ENCODE measurements at regions not wholly inside any gene's neighbourhood (a gene's known extent, or its start where the extent isn't known, plus 50 kb on each side); places are given as distances from the start of the nearest gene placed in this dataset.

- WGBS = 97% methylated on average over 2 of the region's 2 CpGs
Measured at GRCh38 chr2:604854-605524, 72.2 kb downstream of the TMEM18 start.

GRCh38 chr2:604385-604784 lies 72.8 kb downstream of the TMEM18 start:
- no peaks in the 10 kb centered on the region for H3K9me3 ChIP-seq (ENCODE audit: control insufficient read depth in 2 of 2, insufficient read depth in 1 of 2, low read length in 1 of 2)
- no peaks in the 10 kb centered on the region for H3K36me3 ChIP-seq (ENCODE audit: control insufficient read depth in 2 of 2, insufficient read depth in 2 of 2, low read length in 1 of 2)
- WGBS = 92% methylated on average over 9 of the region's 9 CpGs
- no peaks in the 10 kb centered on the region for H3K27me3 ChIP-seq (ENCODE audit: control insufficient read depth in 2 of 2, insufficient read depth in 1 of 2, low read length in 1 of 2)
- H3K4me1 ChIP-seq (ENCODE audit: control insufficient read depth in 2 of 2, insufficient read depth in 2 of 2, low read length in 2 of 2) = no peaks in the 10 kb centered on the region
- no peak for DNase-seq (ENCODE audit: low read depth in 6 of 9, low spot score in 9 of 9)
- no peak overlapping the region for H3K27ac ChIP-seq (ENCODE audit: low read depth in 1 of 2, low read length in 1 of 2)
- no peak overlapping the region for H3K4me3 ChIP-seq (ENCODE audit: low read length in 2 of 2)

More at GRCh38 chr2:604854-605524, 72.2 kb downstream of the TMEM18 start:
- Histone ChIP-seq H3K27ac (ENCODE audit: low read depth in 1 of 2, low read length in 1 of 2) (no peak overlapping the region), H3K4me3 (ENCODE audit: low read length in 2 of 2) (no peak overlapping the region), H3K9me3 (ENCODE audit: control insufficient read depth in 2 of 2, insufficient read depth in 1 of 2, low read length in 1 of 2) (no peaks in the 10 kb centered on the region), H3K36me3 (ENCODE audit: control insufficient read depth in 2 of 2, insufficient read depth in 2 of 2, low read length in 1 of 2) (no peaks in the 10 kb centered on the region), H3K27me3 (ENCODE audit: control insufficient read depth in 2 of 2, insufficient read depth in 1 of 2, low read length in 1 of 2) (no peaks in the 10 kb centered on the region), H3K4me1 (ENCODE audit: control insufficient read depth in 2 of 2, insufficient read depth in 2 of 2, low read length in 2 of 2) (no peaks in the 10 kb centered on the region)
- no peak for DNase-seq (ENCODE audit: low read depth in 6 of 9, low spot score in 9 of 9)

- H3K4me1 ChIP-seq (ENCODE audit: control insufficient read depth in 2 of 2, insufficient read depth in 2 of 2, low read length in 2 of 2) = no peaks in the 10 kb centered on the region
- DNase-seq (ENCODE audit: low read depth in 6 of 9, low spot score in 9 of 9) = no peak
- no peaks in the 10 kb centered on the region for H3K36me3 ChIP-seq (ENCODE audit: control insufficient read depth in 2 of 2, insufficient read depth in 2 of 2, low read length in 1 of 2)
- H3K4me3 ChIP-seq (ENCODE audit: low read length in 2 of 2) = no peak overlapping the region
- H3K27ac ChIP-seq (ENCODE audit: low read depth in 1 of 2, low read length in 1 of 2) = no peak overlapping the region
- H3K27me3 ChIP-seq (ENCODE audit: control insufficient read depth in 2 of 2, insufficient read depth in 1 of 2, low read length in 1 of 2) = no peaks in the 10 kb centered on the region
- 89% methylated on average over 8 of the region's 8 CpGs for WGBS
- no peaks in the 10 kb centered on the region for H3K9me3 ChIP-seq (ENCODE audit: control insufficient read depth in 2 of 2, insufficient read depth in 1 of 2, low read length in 1 of 2)
Measured at GRCh38 chr2:603869-604268, 73.3 kb downstream of the TMEM18 start.

- no peak for DNase-seq (ENCODE audit: low read depth in 6 of 9, low spot score in 9 of 9)
- no peak overlapping the region for H3K27ac ChIP-seq (ENCODE audit: low read depth in 1 of 2, low read length in 1 of 2)
- no peaks in the 10 kb centered on the region for H3K27me3 ChIP-seq (ENCODE audit: control insufficient read depth in 2 of 2, insufficient read depth in 1 of 2, low read length in 1 of 2)
- no peaks in the 10 kb centered on the region for H3K4me1 ChIP-seq (ENCODE audit: control insufficient read depth in 2 of 2, insufficient read depth in 2 of 2, low read length in 2 of 2)
- H3K36me3 ChIP-seq (ENCODE audit: control insufficient read depth in 2 of 2, insufficient read depth in 2 of 2, low read length in 1 of 2) = no peaks in the 10 kb centered on the region
- H3K4me3 ChIP-seq (ENCODE audit: low read length in 2 of 2) = no peak overlapping the region
- no peaks in the 10 kb centered on the region for H3K9me3 ChIP-seq (ENCODE audit: control insufficient read depth in 2 of 2, insufficient read depth in 1 of 2, low read length in 1 of 2)
- WGBS = 81% methylated on average over 5 of the region's 5 CpGs
Measured at GRCh38 chr2:603427-603826, 73.8 kb downstream of the TMEM18 start.

- DNase-seq (ENCODE audit: low read depth in 6 of 9, low spot score in 9 of 9) = no peak
- H3K36me3 ChIP-seq (ENCODE audit: control insufficient read depth in 2 of 2, insufficient read depth in 2 of 2, low read length in 1 of 2) = no peaks in the 10 kb centered on the region
- no peaks in the 10 kb centered on the region for H3K4me1 ChIP-seq (ENCODE audit: control insufficient read depth in 2 of 2, insufficient read depth in 2 of 2, low read length in 2 of 2)
- WGBS = 90% methylated on average over 14 of the region's 14 CpGs
- no peaks in the 10 kb centered on the region for H3K9me3 ChIP-seq (ENCODE audit: control insufficient read depth in 2 of 2, insufficient read depth in 1 of 2, low read length in 1 of 2)
- H3K27ac ChIP-seq (ENCODE audit: low read depth in 1 of 2, low read length in 1 of 2) = no peak overlapping the region
- H3K4me3 ChIP-seq (ENCODE audit: low read length in 2 of 2) = no peak overlapping the region
- no peaks in the 10 kb centered on the region for H3K27me3 ChIP-seq (ENCODE audit: control insufficient read depth in 2 of 2, insufficient read depth in 1 of 2, low read length in 1 of 2)
Measured at GRCh38 chr2:602571-603359, 74.4 kb downstream of the TMEM18 start.

- Histone ChIP-seq H3K4me3 (ENCODE audit: low read length in 2 of 2) (no peak overlapping the region), H3K27ac (ENCODE audit: low read depth in 1 of 2, low read length in 1 of 2) (no peak overlapping the region), H3K27me3 (ENCODE audit: control insufficient read depth in 2 of 2, insufficient read depth in 1 of 2, low read length in 1 of 2) (no peaks in the 10 kb centered on the region), H3K9me3 (ENCODE audit: control insufficient read depth in 2 of 2, insufficient read depth in 1 of 2, low read length in 1 of 2) (no peaks in the 10 kb centered on the region), H3K36me3 (ENCODE audit: control insufficient read depth in 2 of 2, insufficient read depth in 2 of 2, low read length in 1 of 2) (no peaks in the 10 kb centered on the region), H3K4me1 (ENCODE audit: control insufficient read depth in 2 of 2, insufficient read depth in 2 of 2, low read length in 2 of 2) (no peaks in the 10 kb centered on the region)
- DNase-seq (ENCODE audit: low read depth in 6 of 9, low spot score in 9 of 9) = no peak
- WGBS = 92% methylated on average over 29 of the region's 29 CpGs
Measured at GRCh38 chr2:601806-602455, 75.3 kb downstream of the TMEM18 start.

- H3K36me3 ChIP-seq (ENCODE audit: control insufficient read depth in 2 of 2, insufficient read depth in 2 of 2, low read length in 1 of 2) = no peaks in the 10 kb centered on the region
- H3K9me3 ChIP-seq (ENCODE audit: control insufficient read depth in 2 of 2, insufficient read depth in 1 of 2, low read length in 1 of 2) = no peaks in the 10 kb centered on the region
- no peak overlapping the region for H3K4me3 ChIP-seq (ENCODE audit: low read length in 2 of 2)
- H3K27ac ChIP-seq (ENCODE audit: low read depth in 1 of 2, low read length in 1 of 2) = no peak overlapping the region
- DNase-seq (ENCODE audit: low read depth in 6 of 9, low spot score in 9 of 9) = no peak
- H3K4me1 ChIP-seq (ENCODE audit: control insufficient read depth in 2 of 2, insufficient read depth in 2 of 2, low read length in 2 of 2) = no peaks in the 10 kb centered on the region
- H3K27me3 ChIP-seq (ENCODE audit: control insufficient read depth in 2 of 2, insufficient read depth in 1 of 2, low read length in 1 of 2) = no peaks in the 10 kb centered on the region
- WGBS = 97% methylated on average over 10 of the region's 10 CpGs
Measured at GRCh38 chr2:601387-601698, 75.9 kb downstream of the TMEM18 start.

- no peaks in the 10 kb centered on the region for H3K9me3 ChIP-seq (ENCODE audit: control insufficient read depth in 2 of 2, insufficient read depth in 1 of 2, low read length in 1 of 2)
- DNase-seq (ENCODE audit: low read depth in 6 of 9, low spot score in 9 of 9) = no peak
- no peak overlapping the region for H3K4me3 ChIP-seq (ENCODE audit: low read length in 2 of 2)
- no peaks in the 10 kb centered on the region for H3K36me3 ChIP-seq (ENCODE audit: control insufficient read depth in 2 of 2, insufficient read depth in 2 of 2, low read length in 1 of 2)
- no peaks in the 10 kb centered on the region for H3K4me1 ChIP-seq (ENCODE audit: control insufficient read depth in 2 of 2, insufficient read depth in 2 of 2, low read length in 2 of 2)
- H3K27me3 ChIP-seq (ENCODE audit: control insufficient read depth in 2 of 2, insufficient read depth in 1 of 2, low read length in 1 of 2) = no peaks in the 10 kb centered on the region
- no peak overlapping the region for H3K27ac ChIP-seq (ENCODE audit: low read depth in 1 of 2, low read length in 1 of 2)
- 88% methylated on average over 23 of the region's 23 CpGs for WGBS
Measured at GRCh38 chr2:600542-601386, 76.4 kb downstream of the TMEM18 start.

- Histone ChIP-seq H3K4me3 (ENCODE audit: low read length in 2 of 2) (no peak overlapping the region), H3K27ac (ENCODE audit: low read depth in 1 of 2, low read length in 1 of 2) (no peak overlapping the region), H3K4me1 (ENCODE audit: control insufficient read depth in 2 of 2, insufficient read depth in 2 of 2, low read length in 2 of 2) (no peaks in the 10 kb centered on the region), H3K27me3 (ENCODE audit: control insufficient read depth in 2 of 2, insufficient read depth in 1 of 2, low read length in 1 of 2) (no peaks in the 10 kb centered on the region), H3K9me3 (ENCODE audit: control insufficient read depth in 2 of 2, insufficient read depth in 1 of 2, low read length in 1 of 2) (no peaks in the 10 kb centered on the region), H3K36me3 (ENCODE audit: control insufficient read depth in 2 of 2, insufficient read depth in 2 of 2, low read length in 1 of 2) (no peaks in the 10 kb centered on the region)
- 92% methylated on average over 8 of the region's 8 CpGs for WGBS
- no peak for DNase-seq (ENCODE audit: low read depth in 6 of 9, low spot score in 9 of 9)
Measured at GRCh38 chr2:599601-600000, 77.6 kb downstream of the TMEM18 start.
